ENCODE measurements at regions not wholly inside any gene's neighbourhood (a gene's known extent, or its start where the extent isn't known, plus 50 kb on each side); places are given as distances from the start of the nearest gene placed in this dataset.
"Not testable (repeated sequence)": the region's sequence is repeated elsewhere in the genome, so short reads cannot be mapped to it uniquely, and the experiment has no call there.

DNA sequence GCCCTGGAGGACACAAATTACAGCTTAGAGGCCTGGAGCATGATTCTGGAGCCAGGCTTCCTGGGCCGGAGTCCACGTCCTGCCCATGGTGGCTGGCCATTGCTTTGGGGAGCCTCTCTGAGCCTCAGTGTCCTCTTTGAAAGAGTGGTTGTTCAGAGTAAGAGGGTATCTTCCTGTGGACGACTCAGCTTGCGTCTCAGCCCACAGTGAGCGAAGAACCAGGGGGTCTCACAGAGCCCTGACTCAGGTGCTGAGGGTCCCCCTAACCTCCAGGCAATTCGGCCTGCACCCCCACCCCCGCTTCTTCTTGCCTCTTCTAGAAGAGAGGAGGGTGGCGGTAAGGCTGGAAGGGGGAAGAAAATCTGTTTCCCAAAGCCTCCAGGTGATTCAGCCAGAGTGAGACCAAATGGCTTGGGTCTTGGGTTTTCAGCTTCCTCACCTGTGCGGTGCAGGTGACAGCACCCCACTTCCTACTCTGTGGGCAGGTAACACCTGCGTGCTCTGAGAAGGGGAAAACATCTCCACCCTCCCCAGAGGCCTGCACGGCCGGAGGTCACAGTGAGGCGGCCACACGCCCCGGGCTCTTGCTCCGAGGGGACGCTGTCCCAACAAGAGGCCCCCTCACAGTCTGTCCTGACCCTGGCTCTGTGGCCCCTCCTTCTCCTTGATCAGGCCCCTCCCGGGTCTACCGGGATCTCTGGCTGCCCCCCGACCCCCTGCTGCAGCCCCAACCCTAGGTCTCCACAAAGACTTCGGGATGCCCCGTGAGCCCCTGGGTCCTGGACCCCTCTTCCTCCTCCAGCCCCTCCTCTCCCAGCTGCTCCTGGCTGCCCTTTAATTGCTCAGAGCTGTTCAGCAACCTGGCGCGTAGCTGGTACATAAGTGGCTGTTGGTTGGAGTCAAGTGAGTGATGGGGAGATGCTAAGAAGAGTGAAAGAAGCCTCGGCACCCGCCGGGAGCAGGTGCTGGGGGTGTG lies 119.2 kb downstream of the METRNL start:
- Histone ChIP-seq H3K36me3 (ENCODE audit: control insufficient read depth, insufficient read depth, low read length) (no peaks in the 10 kb centered on the region), H3K9ac (ENCODE audit: low read depth, low read length) (no peak overlapping the region), H3K27me3 (ENCODE audit: control insufficient read depth, insufficient read depth, low read length) (no peaks in the 10 kb centered on the region), H3K4me1 (ENCODE audit: control insufficient read depth, insufficient read depth, low read length) (no peaks in the 10 kb centered on the region), H3K9me3 (ENCODE audit: control insufficient read depth, insufficient read depth, low read length) (peaks cover 19% of the 10 kb centered on the region), H3K4me3 (ENCODE audit: low read depth, low read length) (no peak overlapping the region)

DNA sequence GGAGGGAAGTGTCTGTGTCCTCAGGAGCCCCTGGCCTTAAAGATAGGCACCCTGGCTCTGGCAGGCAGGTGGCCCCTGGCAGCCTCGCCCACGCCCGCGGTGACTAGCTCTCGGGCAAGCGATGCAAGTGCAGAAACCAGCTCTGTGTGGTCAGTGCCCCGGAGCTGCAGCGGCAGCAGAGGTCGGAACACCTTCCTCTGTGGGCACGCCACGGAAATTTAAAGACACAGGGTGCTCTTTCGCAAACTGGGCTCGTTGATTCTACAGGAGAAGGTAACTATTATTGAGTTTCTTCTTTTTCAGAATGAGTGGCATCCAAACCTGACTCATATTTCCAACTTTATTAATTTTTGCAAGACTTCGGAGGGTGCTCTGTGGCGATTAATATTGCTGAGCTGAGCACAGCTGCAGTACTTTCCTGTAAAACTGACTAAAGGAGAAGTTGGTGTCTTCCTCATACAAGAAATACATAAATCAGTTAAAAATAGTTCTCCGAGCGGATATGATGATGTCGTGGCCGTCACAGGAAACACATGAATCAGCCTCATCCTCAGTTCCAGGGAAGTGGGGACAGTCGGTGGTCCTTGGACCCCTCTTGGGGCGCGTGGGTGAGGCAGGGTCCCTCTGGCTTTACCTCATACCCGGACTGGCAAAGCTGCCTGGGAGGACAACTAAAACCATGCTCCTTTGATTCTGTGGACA lies 120.2 kb downstream of the METRNL start:
- H3K36me3 ChIP-seq (ENCODE audit: control insufficient read depth, insufficient read depth, low read length), result no peaks in the 10 kb centered on the region
- no peaks in the 10 kb centered on the region for H3K27me3 ChIP-seq (ENCODE audit: control insufficient read depth, insufficient read depth, low read length)
- H3K9me3 ChIP-seq (ENCODE audit: control insufficient read depth, insufficient read depth, low read length), result peaks cover 26% of the 10 kb centered on the region
- H3K4me1 ChIP-seq (ENCODE audit: control insufficient read depth, insufficient read depth, low read length), result no peaks in the 10 kb centered on the region
- no peak overlapping the region for H3K4me3 ChIP-seq (ENCODE audit: low read depth, low read length)
- no peak overlapping the region for H3K9ac ChIP-seq (ENCODE audit: low read depth, low read length)

DNA sequence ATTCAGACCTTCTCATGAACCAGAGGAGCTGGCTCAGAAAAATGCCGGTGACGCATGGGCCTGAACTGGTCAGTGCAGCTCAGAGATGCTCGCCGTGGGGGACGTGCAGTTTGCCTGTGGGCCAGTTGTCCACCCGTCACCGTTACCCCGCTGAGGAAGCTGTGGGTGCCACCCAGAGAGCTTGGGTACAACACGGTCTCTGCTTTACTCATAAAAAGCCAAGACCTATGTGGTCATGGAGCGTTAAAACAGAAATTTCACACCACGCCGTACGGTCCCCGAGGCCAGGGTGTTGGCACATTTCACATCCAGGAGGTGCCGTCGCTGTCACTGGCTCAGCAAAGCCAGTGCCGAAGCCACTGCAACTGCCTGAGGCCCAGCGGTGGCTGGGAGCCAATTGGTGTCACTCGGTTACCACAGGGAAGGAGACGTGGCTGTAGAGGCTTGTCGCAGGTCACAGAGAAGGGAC lies 120.9 kb downstream of the METRNL start:
- H3K36me3 ChIP-seq (ENCODE audit: control insufficient read depth, insufficient read depth, low read length), result no peaks in the 10 kb centered on the region
- no peaks in the 10 kb centered on the region for H3K27me3 ChIP-seq (ENCODE audit: control insufficient read depth, insufficient read depth, low read length)
- no peaks in the 10 kb centered on the region for H3K4me1 ChIP-seq (ENCODE audit: control insufficient read depth, insufficient read depth, low read length)
- H3K4me3 ChIP-seq (ENCODE audit: low read depth, low read length), result no peak overlapping the region
- peaks cover 28% of the 10 kb centered on the region for H3K9me3 ChIP-seq (ENCODE audit: control insufficient read depth, insufficient read depth, low read length)
- no peak overlapping the region for H3K9ac ChIP-seq (ENCODE audit: low read depth, low read length)

DNA sequence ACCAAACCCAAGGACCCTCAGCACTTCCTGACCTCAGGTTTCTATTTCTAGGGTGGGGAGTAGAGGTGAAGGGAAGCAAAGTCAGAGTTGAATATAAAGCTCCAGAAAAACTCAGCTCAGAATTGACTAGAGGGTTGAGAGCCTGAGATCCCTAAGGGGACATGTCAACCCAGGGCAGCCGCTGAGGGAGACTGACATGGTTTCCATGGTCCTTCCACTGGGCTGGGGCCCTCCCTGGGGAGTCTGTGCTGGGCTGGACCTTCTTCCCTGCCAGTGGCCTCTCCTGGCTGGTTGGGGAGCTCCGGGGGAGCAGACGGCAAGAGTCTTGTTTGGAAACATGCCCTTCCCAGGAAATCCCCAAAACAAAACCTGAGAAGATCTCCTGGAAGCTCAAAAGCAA lies 121.3 kb downstream of the METRNL start:
- H3K9me3 ChIP-seq (ENCODE audit: control insufficient read depth, insufficient read depth, low read length), result peaks cover 28% of the 10 kb centered on the region
- H3K36me3 ChIP-seq (ENCODE audit: control insufficient read depth, insufficient read depth, low read length), result no peaks in the 10 kb centered on the region
- no peak overlapping the region for H3K9ac ChIP-seq (ENCODE audit: low read depth, low read length)
- no peak overlapping the region for H3K4me3 ChIP-seq (ENCODE audit: low read depth, low read length)
- no peaks in the 10 kb centered on the region for H3K4me1 ChIP-seq (ENCODE audit: control insufficient read depth, insufficient read depth, low read length)
- no peaks in the 10 kb centered on the region for H3K27me3 ChIP-seq (ENCODE audit: control insufficient read depth, insufficient read depth, low read length)

DNA sequence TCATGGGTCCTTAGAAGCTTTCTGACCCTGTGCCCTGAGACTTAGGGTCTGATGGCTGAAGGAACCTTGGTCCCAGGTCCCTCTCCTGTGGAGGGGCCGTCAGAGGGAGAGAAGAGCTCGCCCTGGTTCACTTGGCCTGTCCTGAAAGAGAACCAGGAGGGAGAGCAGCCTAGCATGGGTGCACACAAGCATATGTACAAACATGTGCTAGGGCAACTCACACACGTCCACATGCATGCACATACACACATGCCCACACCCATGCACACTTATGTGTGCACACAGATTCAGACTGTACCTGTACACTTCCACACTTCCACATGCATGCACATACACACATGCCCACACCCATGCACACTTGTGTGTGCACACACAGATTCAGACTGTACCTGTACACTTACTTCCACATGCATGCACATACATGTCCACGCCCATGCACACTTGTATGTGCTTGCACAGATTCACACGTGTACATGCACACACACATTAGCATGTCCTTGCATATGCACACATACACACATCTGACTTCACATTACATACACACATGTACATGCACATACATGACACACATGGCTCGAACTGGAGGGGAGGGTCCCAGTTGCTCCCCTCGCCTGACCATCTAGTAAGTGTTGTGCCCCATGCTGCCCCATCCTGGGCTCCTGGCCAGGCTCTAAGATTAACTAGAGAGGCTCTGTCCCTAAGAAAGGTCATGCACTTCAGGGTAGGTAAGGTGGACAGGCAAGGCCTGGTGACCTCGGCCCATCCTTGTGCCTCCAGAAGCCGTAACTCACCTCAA lies 122.0 kb downstream of the METRNL start:
- no peaks in the 10 kb centered on the region for H3K27me3 ChIP-seq (ENCODE audit: control insufficient read depth, insufficient read depth, low read length)
- no peak overlapping the region for H3K9ac ChIP-seq (ENCODE audit: low read depth, low read length)
- H3K36me3 ChIP-seq (ENCODE audit: control insufficient read depth, insufficient read depth, low read length), result no peaks in the 10 kb centered on the region
- no peaks in the 10 kb centered on the region for H3K4me1 ChIP-seq (ENCODE audit: control insufficient read depth, insufficient read depth, low read length)
- H3K9me3 ChIP-seq (ENCODE audit: control insufficient read depth, insufficient read depth, low read length), result peaks cover 28% of the 10 kb centered on the region
- H3K4me3 ChIP-seq (ENCODE audit: low read depth, low read length), result no peak overlapping the region

DNA sequence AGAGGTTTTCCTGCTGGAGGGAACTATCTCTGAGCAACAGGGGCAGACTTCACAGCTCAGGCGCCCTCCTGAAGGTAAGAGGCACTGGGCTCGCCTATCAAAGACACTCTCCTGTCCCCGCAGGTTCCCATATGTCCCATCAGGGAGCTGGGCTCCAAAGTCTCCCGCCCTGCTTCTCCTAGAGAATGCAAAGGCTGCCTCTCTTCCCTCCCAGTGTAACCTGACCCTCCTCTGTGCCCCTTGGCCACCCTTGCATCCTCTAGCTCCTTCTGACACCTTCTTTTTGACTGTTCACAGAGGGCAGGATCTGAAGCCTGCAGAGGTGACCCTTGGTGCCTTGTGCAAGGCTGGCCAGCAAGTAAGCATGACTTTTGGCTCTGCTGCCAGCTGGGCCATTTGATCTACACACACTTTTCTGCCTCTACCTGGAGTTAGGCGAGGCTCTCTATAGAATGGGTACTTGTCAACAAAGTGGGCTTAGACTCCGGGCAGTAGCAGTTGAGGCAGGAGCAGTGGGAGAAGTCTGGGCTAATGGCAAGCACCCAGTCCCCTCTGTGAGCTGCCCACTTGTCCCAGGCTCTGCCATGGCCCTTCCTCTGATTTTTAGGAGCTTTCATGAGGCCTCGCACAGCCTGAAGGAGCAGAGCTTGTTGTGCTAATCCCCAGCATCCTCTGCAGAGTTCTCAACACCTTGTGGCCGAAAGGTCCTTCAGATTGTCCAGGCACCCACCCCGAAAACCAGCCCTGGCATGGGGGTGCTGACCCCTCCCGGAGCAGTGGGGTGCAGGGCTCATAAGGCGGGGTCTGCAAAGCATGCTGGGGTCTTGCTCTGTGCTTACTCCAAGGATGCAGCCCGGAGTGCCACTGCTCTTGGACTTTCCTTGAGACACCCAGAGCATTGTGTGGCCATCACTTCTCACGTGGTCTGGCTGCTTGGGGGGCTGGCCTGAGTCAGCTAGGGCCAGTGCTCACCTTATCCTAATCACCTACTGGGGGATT lies 122.9 kb downstream of the METRNL start:
- H3K4me3 ChIP-seq (ENCODE audit: low read depth, low read length), result no peak overlapping the region
- no peaks in the 10 kb centered on the region for H3K27me3 ChIP-seq (ENCODE audit: control insufficient read depth, insufficient read depth, low read length)
- no peaks in the 10 kb centered on the region for H3K4me1 ChIP-seq (ENCODE audit: control insufficient read depth, insufficient read depth, low read length)
- H3K36me3 ChIP-seq (ENCODE audit: control insufficient read depth, insufficient read depth, low read length), result no peaks in the 10 kb centered on the region
- H3K9ac ChIP-seq (ENCODE audit: low read depth, low read length), result no peak overlapping the region
- peaks cover 28% of the 10 kb centered on the region for H3K9me3 ChIP-seq (ENCODE audit: control insufficient read depth, insufficient read depth, low read length)

DNA sequence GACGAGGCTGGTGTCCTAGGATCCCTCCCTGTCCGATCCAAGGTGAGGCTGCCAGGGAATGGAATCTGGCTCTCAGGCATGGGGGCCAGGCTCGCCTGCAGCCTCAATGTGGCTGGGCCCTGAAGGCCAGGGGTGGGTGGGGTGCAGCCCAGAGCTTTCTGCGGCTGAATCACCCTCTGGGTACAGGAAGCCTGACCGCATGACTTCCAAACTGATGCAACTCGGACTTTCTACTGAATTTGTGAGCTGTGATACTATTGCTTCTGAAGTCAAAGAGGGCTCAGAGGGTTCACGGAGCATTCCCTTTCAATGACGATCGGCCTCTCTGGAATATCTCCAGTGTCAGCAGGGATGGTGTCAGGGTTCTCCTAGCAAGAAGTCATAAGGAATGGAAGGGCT lies 123.7 kb downstream of the METRNL start:
- Histone ChIP-seq H3K9me3 (ENCODE audit: control insufficient read depth, insufficient read depth, low read length) (peaks cover 28% of the 10 kb centered on the region), H3K9ac (ENCODE audit: low read depth, low read length) (no peak overlapping the region), H3K4me3 (ENCODE audit: low read depth, low read length) (no peak overlapping the region), H3K36me3 (ENCODE audit: control insufficient read depth, insufficient read depth, low read length) (no peaks in the 10 kb centered on the region), H3K4me1 (ENCODE audit: control insufficient read depth, insufficient read depth, low read length) (no peaks in the 10 kb centered on the region), H3K27me3 (ENCODE audit: control insufficient read depth, insufficient read depth, low read length) (no peaks in the 10 kb centered on the region)

DNA sequence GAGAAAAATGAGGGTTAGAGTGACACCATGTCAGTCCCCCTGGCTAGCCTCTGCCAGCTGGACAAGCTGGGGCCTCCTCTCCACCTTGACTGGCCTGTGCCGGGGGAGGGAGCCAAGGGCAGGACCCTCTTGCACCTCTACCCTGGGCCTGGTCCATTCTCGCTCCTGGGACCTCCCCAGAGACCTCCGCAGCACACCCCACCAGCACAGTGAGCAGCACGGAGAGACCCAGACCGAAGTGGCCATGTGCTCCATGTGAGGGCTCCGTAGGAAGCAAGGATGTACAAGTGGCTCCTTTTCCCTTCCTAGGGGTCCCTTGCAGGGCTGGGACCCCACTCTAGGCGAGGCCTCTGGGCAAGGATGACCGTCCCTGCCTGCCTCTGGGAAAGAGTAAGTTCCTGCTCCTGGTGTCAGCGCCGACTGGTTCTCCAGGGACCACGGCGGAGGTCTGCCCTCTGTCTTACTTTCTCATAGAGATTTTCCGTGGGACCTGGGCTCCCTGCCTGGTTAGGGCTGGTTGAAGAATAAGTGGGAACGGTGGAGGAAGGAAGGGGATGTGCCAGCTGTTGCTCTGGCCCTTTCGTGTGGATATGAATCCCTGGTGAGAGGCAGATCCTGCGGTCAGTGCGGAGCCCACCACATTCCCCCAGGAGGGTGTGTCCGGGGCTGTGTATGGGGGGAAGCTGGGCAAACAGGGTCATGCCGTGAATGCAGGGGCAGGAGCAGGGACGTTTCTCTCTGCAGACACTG lies 124.2 kb downstream of the METRNL start:
- Histone ChIP-seq H3K27me3 (ENCODE audit: control insufficient read depth, insufficient read depth, low read length) (no peaks in the 10 kb centered on the region), H3K4me3 (ENCODE audit: low read depth, low read length) (no peak overlapping the region), H3K36me3 (ENCODE audit: control insufficient read depth, insufficient read depth, low read length) (no peaks in the 10 kb centered on the region), H3K9ac (ENCODE audit: low read depth, low read length) (no peak overlapping the region), H3K4me1 (ENCODE audit: control insufficient read depth, insufficient read depth, low read length) (no peaks in the 10 kb centered on the region), H3K9me3 (ENCODE audit: control insufficient read depth, insufficient read depth, low read length) (peaks cover 28% of the 10 kb centered on the region)

DNA sequence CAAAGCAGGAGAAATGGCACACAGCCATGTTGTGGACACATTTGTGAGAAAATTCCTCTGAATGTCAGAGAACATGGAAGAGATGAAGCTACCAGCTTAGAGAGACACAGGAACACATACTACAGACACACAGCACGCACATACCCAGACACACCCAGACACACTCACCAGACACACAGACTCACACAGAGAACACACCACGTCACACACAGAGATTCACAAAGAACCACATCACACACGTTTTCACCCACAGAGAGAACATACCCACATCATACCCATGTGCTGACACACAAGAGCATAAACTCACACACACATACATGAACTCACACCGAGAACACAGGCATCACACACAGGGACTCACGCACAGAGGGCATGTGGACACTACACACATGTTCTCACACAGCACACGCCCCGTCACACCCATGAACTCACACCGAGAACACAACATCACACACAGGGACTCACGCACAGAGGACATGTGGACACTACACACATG lies 124.9 kb downstream of the METRNL start:
- peaks cover 28% of the 10 kb centered on the region for H3K9me3 ChIP-seq (ENCODE audit: control insufficient read depth, insufficient read depth, low read length)
- H3K9ac ChIP-seq (ENCODE audit: low read depth, low read length), result no peak overlapping the region
- H3K4me1 ChIP-seq (ENCODE audit: control insufficient read depth, insufficient read depth, low read length), result no peaks in the 10 kb centered on the region
- no peaks in the 10 kb centered on the region for H3K36me3 ChIP-seq (ENCODE audit: control insufficient read depth, insufficient read depth, low read length)
- H3K4me3 ChIP-seq (ENCODE audit: low read depth, low read length), result peak overlapping the region; percentile 5
- H3K27me3 ChIP-seq (ENCODE audit: control insufficient read depth, insufficient read depth, low read length), result no peaks in the 10 kb centered on the region

DNA sequence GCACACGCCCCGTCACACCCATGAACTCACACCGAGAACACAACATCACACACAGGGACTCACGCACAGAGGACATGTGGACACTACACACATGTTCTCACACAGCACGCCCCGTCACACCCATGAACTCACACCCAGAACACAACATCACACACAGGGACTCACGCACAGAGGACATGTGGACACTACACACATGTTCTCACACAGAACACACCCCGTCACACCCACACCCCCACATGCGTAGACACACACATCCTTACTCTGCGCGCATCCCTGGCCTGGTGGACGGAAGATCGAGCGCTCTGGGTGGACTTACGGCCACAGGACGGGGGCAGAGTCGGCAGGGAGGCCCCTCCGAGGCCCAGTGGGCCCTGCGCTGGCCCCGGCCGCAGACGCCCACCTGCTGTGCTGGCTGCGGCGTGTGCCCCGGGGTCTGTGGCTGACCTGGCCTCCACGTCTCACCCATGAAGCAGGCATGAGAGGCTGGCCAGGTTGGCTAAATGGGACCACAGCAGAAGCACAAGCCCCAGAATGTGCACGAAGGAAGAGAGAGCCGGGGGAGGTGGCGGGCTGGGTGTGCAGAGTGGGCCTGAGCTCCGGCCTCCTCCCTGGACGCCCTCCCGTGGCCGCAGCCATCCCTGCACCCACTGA lies 125.5 kb downstream of the METRNL start:
- H3K4me3 ChIP-seq (ENCODE audit: low read depth, low read length); H3K4me1 ChIP-seq (ENCODE audit: control insufficient read depth, insufficient read depth, low read length); H3K9ac ChIP-seq (ENCODE audit: low read depth, low read length); H3K27me3 ChIP-seq (ENCODE audit: control insufficient read depth, insufficient read depth, low read length); H3K36me3 ChIP-seq (ENCODE audit: control insufficient read depth, insufficient read depth, low read length): not testable (repeated sequence)
- H3K9me3 ChIP-seq (ENCODE audit: control insufficient read depth, insufficient read depth, low read length), result peaks cover 28% of the 10 kb centered on the region
